Progenitor cell of endocrine pancreas (in vitro differentiated cells): ENCODE measurements at regions not wholly inside any gene's neighbourhood (a gene's known extent, or its start where the extent isn't known, plus 50 kb on each side); places are given as distances from the start of the nearest gene placed in this dataset.
"Not testable (repeated sequence)": the region's sequence is repeated elsewhere in the genome, so short reads cannot be mapped to it uniquely, and the experiment has no call there.

ENCODE experiments used
- DNase-seq: peaks from one replicate; pipeline ENCODE4 v3.0.0; 2021; ENCODE audit warnings: low spot score; ENCODE audit not compliant: unreplicated experiment
- H3K27ac Mint-ChIP-seq: 2 replicates; pipeline ENCODE4 v1.8.0; 2021; ENCODE audit warnings: mild to moderate bottlenecking, moderate library complexity, mixed read lengths
- H3K27me3 Mint-ChIP-seq: 2 replicates; pipeline ENCODE4 v1.8.0; 2021; ENCODE audit warnings: mixed read lengths
- H3K36me3 Mint-ChIP-seq: 2 replicates; pipeline ENCODE4 v1.8.0; 2022; ENCODE audit warnings: mixed read lengths; ENCODE audit not compliant: insufficient read depth
- H3K4me1 Mint-ChIP-seq: 2 replicates; pipeline ENCODE4 v1.8.0; 2021; ENCODE audit warnings: low read depth, mixed read lengths
- H3K4me3 Mint-ChIP-seq: 2 replicates; pipeline ENCODE4 v1.8.0; 2021; ENCODE audit warnings: low read depth, mild to moderate bottlenecking, moderate library complexity, mixed read lengths
- H3K9me3 Mint-ChIP-seq: 2 replicates; pipeline ENCODE4 v1.8.0; 2021; ENCODE audit warnings: low read depth, mixed read lengths
- TF ChIP-seq, protein P1 (sequence below): fragments of 200-600 bp; sonication (generic); IDR thresholded peaks from one replicate; pipeline ENCODE4 v1.5.0; 2021; ENCODE audit warnings: antibody characterized with exemption, mild to moderate bottlenecking; ENCODE audit not compliant: unreplicated experiment

DNA sequence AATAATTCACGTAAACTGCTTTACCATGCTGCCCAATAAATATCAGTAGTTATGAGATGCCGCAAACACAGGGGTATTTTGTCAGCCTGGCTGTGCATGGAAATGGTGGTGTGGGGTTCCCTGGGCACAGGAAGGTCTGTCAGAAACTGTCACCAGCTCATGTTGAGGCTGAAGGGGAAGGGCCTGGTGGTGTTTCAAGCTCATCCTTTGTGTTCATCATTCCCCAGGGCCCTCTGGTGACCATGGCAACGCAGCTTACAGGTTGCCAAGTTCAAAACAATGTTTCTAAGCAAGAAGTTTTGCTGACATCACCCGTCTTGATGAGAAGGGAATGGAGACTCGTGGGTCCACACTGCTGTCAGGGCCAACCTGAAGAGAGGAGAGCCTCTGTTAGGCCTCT is 348.9 kb upstream of the C16orf82 start:
- DNase-seq = no peak
- H3K27ac Mint-ChIP-seq = no peak overlapping the region

DNA sequence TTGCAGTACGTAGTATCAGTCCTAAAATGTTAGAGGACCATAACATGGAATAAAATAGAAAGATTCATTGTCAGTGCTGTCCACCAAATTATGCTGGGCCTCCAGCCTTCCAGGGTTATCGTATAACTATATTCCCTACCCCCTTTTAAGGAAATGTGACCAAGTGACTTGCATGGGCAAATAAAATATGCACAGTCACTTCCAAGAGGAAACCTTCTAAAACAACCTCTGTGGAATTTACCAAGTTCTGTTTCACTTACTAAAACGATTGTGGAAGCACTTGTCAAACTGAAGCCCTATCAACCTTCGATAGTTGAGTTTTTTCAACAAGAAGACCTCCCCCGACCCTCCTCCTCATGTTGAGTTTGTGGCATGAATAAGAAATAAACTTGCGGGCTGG is 345.4 kb upstream of the C16orf82 start:
- H3K36me3 Mint-ChIP-seq = no peaks in the 10 kb centered on the region
- no peak for DNase-seq
- H3K9me3 Mint-ChIP-seq = no peaks in the 10 kb centered on the region
- TF ChIP-seq, protein P1, sequence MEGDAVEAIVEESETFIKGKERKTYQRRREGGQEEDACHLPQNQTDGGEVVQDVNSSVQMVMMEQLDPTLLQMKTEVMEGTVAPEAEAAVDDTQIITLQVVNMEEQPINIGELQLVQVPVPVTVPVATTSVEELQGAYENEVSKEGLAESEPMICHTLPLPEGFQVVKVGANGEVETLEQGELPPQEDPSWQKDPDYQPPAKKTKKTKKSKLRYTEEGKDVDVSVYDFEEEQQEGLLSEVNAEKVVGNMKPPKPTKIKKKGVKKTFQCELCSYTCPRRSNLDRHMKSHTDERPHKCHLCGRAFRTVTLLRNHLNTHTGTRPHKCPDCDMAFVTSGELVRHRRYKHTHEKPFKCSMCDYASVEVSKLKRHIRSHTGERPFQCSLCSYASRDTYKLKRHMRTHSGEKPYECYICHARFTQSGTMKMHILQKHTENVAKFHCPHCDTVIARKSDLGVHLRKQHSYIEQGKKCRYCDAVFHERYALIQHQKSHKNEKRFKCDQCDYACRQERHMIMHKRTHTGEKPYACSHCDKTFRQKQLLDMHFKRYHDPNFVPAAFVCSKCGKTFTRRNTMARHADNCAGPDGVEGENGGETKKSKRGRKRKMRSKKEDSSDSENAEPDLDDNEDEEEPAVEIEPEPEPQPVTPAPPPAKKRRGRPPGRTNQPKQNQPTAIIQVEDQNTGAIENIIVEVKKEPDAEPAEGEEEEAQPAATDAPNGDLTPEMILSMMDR = no peak
- no peak overlapping the region for H3K4me3 Mint-ChIP-seq
- H3K27me3 Mint-ChIP-seq = peaks cover 21% of the 10 kb centered on the region
- no peak overlapping the region for H3K27ac Mint-ChIP-seq
- H3K4me1 Mint-ChIP-seq = peaks cover 2% of the 10 kb centered on the region

More for the DNA sequence above, 348.9 kb upstream of the C16orf82 start:
- H3K4me3 Mint-ChIP-seq = no peak overlapping the region
- H3K4me1 Mint-ChIP-seq = peaks cover 12% of the 10 kb centered on the region
- H3K27me3 Mint-ChIP-seq = peaks cover 9% of the 10 kb centered on the region
- no peaks in the 10 kb centered on the region for H3K36me3 Mint-ChIP-seq
- TF ChIP-seq, protein P1 = no peak
- no peaks in the 10 kb centered on the region for H3K9me3 Mint-ChIP-seq

DNA sequence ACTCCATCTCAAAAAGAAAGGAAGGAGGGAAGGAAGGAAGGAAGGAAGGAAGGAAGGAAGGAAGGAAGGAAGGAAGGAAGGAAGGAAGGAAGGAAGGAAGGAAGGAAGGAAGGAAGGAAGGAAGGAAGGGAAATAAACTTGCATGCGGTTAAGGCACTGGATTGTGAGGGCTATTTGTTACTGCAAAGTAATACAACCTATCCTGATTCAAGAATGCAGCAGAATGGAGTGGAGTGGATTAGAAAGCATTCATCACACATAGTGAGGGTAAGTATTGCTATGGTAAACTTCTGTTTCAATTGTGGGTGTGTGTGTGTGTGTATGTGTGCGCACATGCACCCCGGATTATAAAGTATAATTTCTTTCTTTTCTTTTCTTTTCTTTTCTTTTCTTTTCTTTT is 344.8 kb upstream of the C16orf82 start:
- peaks cover 25% of the 10 kb centered on the region for H3K27me3 Mint-ChIP-seq
- H3K4me3 Mint-ChIP-seq, H3K36me3 Mint-ChIP-seq, H3K27ac Mint-ChIP-seq, DNase-seq, H3K9me3 Mint-ChIP-seq, H3K4me1 Mint-ChIP-seq: not testable (repeated sequence)

DNA sequence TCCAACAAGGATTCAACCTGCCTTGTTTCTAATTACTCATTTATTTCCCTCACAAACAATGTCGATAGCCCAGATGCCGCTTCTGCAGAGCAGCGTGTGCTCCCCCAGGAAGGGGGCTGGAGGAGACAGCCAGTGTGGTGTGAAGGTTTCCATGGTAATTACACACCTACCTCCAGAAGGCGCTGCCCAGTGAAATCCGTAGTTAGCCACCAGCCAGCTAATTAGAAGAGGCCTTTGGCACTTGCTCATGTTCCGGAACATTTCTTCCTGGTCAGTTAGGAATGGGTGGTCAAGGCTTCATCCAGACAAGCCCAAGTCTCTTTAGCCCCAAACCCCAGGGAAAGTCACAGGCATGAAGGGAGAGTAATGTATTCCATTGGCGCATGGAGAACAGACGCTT is 342.5 kb upstream of the C16orf82 start:
- Mint-ChIP-seq H3K27ac (no peak overlapping the region), H3K4me3 (no peak overlapping the region), H3K9me3 (no peaks in the 10 kb centered on the region), H3K4me1 (peaks cover 4% of the 10 kb centered on the region), H3K27me3 (peaks cover 24% of the 10 kb centered on the region), H3K36me3 (no peaks in the 10 kb centered on the region)
- TF ChIP-seq, protein P1 = no peak
- DNase-seq = no peak

DNA sequence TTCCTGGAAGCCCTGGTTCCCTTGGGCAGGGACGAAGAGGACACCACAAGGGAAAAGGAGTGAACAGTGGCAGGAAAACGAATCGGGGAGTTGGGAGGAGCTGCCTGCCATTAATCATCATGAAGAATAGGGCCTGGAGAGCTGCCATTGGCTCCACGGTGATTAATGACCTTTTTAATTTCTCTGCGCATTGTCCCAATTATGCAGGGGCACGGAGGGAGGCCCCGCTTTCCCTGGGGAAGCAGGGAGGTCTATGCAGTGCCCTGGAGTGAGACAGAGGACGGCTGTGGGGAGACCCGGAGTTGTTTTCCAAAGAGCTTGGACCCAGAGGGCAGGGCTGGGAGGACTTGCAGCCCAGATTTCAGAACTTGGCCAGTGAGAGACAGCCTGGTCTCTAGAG is 338.9 kb upstream of the C16orf82 start:
- TF ChIP-seq, protein P1 = no peak
- H3K36me3 Mint-ChIP-seq = no peaks in the 10 kb centered on the region
- no peak overlapping the region for H3K27ac Mint-ChIP-seq
- H3K4me3 Mint-ChIP-seq = no peak overlapping the region
- peaks cover 4% of the 10 kb centered on the region for H3K4me1 Mint-ChIP-seq
- H3K9me3 Mint-ChIP-seq = no peaks in the 10 kb centered on the region
- DNase-seq = no peak
- peaks cover 31% of the 10 kb centered on the region for H3K27me3 Mint-ChIP-seq

DNA sequence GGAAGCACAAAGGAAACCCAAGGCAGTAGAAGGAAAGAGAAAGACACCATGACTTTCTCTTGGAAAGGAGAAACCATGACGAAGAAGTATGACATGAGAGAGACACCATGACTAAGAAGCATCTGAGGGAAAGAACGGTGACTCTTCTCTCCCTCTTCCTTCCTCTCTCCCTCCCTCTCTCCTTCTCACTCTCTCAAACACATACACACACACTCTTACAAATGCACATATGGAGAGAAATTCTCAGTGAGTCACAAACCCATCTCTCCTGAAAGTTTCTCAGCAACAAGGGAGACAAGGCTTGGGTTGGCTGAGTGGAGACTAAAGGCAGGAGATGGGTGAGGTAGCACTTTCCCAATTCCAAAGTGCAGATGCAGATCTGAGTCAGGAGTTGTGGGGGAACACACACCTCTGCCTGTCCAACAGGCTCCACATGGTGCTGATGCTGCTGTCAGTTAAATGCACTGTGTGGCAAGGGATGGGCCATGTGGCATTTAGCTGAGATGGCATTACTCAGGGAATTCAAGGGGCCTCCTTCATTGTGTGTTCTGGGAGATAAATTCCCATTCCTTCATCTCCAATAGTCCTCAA is 336.7 kb upstream of the C16orf82 start:
- no peak overlapping the region for H3K27ac Mint-ChIP-seq
- no peaks in the 10 kb centered on the region for H3K9me3 Mint-ChIP-seq
- H3K4me3 Mint-ChIP-seq = no peak overlapping the region
- no peak for DNase-seq
- peaks cover 10% of the 10 kb centered on the region for H3K4me1 Mint-ChIP-seq
- TF ChIP-seq, protein P1 = no peak
- peaks cover 25% of the 10 kb centered on the region for H3K27me3 Mint-ChIP-seq
- H3K36me3 Mint-ChIP-seq = no peaks in the 10 kb centered on the region
